Pancreas (tissue), 10 donors: ENCODE measurements at regions not wholly inside any gene's neighbourhood (a gene's known extent, or its start where the extent isn't known, plus 50 kb on each side); places are given as distances from the start of the nearest gene placed in this dataset.

Experiments
- ATAC-seq, 4 donors: fragments of 200-7000 bp; cut with Tn5 transposase; one replicate each; pipeline versions ENCODE4 v1.8.0 to v1.9.1; 2020; ENCODE audit warnings: mild to moderate bottlenecking in 4 of 4, moderate library complexity in 4 of 4
- DNase-seq, 6 donors: peaks; one replicate each; pipeline ENCODE4 v3.0.0-alpha.2; 2020
- FAIRE-seq: peaks from 2 replicates; lab custom pipeline; 2012; peaks lifted over from hg19 to GRCh38; lab: Jason Lieb, UNC
- H3K27ac ChIP-seq, 4 donors: fragments of 200-600 bp; sonication (generic); 1 replicate in 3 of 4; 2 replicates in 1 of 4; pipeline versions ENCODE4 v1.5.0 to v1.8.0; 2020
- H3K27me3 ChIP-seq, 4 donors: fragments of 200-600 bp; one replicate each; pipeline ENCODE4 v1.8.0; 2021
- H3K36me3 ChIP-seq, 3 donors: fragments of 200-600 bp; sonication (generic) in 1 of 3; one replicate each; pipeline versions ENCODE4 v1.5.0 to v1.8.0; 2020 to 2021
- H3K4me1 ChIP-seq, 3 donors: fragments of 200-600 bp; one replicate each; pipeline ENCODE4 v1.8.0; 2021
- H3K4me3 ChIP-seq, 4 donors: fragments of 200-600 bp; sonication (generic) in 2 of 4; one replicate each; pipeline versions ENCODE4 v1.5.0 to v1.8.0; 2020 to 2021
- H3K9me3 ChIP-seq, 4 donors: fragments of 200-600 bp; one replicate each; pipeline ENCODE4 v1.8.0; 2021
- WGBS, 2 donors: extraction: QIAGEN DNeasy Blood & Tissue Kit; methylation state at CpG; one replicate each; pipeline ENCODE4 v1.1.7; 2013; 5-methylcytosine and 5-hydroxymethylcytosine counted together
- intact Hi-C, 3 donors: fragments of 100-400 bp; cut with DNase I; formaldehyde crosslinking; loops; one replicate each; pipeline versions ENCODE4 v1.11.1 to v1.14.2; 2022
- TF ChIP-seq, protein P1 (sequence below), 4 donors: fragments of 200-600 bp; sonication (generic) in 3 of 4; IDR thresholded peaks; one replicate each; pipeline versions ENCODE4 v1.5.0 to v1.8.0; 2021; ENCODE audit warnings: antibody characterized with exemption in 4 of 4
- donor health status: healthy with polysubstance abuse.
- donor health status: DM: no; HTN: no; CAD: no; lungs with moderate emphysema.
- donor health status: DM: no; HTN: no; CAD: no.
- donor health status: control.
- donor health status: control.
- donor health status: Bipolar disorder and iron deficiency.
- donor health status: DM: yes; HTN: yes; CAD: no.
- donor health status: DM: no; HTN: no; CAD: no.
- donor health status: DM: no; HTN: no; CAD: no.
- donor health status: DM: yes; HTN: yes; CAD: no.

DNA sequence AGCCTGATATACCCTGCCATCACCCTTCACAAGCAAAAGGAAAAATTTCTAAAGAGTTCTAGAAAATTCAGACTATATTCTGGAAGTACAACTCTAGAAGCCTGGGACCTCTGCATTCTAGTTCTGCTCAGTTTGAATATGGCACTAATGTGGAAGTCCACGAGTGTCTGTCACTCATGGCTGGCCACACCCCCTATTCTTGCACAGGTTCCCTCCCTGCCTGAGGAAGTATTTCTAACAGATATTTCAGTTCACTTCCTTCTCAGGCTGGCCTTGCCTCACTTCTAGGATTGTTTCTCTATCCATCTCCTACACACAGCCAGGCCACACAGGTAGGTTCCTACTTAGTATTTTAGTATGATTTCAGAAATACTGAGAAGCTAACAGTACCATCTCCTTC is 67.4 kb downstream of the PHLDA1 start:
- FAIRE-seq (no peak), DNase-seq (peak in 1 of 6 donors; percentile 60), ATAC-seq (peak in 3 of 4 donors; percentile 38 to 67 (median 52))
- TF ChIP-seq, protein P1, sequence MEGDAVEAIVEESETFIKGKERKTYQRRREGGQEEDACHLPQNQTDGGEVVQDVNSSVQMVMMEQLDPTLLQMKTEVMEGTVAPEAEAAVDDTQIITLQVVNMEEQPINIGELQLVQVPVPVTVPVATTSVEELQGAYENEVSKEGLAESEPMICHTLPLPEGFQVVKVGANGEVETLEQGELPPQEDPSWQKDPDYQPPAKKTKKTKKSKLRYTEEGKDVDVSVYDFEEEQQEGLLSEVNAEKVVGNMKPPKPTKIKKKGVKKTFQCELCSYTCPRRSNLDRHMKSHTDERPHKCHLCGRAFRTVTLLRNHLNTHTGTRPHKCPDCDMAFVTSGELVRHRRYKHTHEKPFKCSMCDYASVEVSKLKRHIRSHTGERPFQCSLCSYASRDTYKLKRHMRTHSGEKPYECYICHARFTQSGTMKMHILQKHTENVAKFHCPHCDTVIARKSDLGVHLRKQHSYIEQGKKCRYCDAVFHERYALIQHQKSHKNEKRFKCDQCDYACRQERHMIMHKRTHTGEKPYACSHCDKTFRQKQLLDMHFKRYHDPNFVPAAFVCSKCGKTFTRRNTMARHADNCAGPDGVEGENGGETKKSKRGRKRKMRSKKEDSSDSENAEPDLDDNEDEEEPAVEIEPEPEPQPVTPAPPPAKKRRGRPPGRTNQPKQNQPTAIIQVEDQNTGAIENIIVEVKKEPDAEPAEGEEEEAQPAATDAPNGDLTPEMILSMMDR (IDR thresholded peaks at IDR 0.05) = no peak
- no peak overlapping the region for H3K27ac ChIP-seq
- H3K36me3 ChIP-seq = no peaks in the 10 kb centered on the region
- H3K4me1 ChIP-seq = peaks cover 13 to 21% (median 20%) of the 10 kb centered on the region in 3 donors
- no peak overlapping the region for H3K4me3 ChIP-seq
- no peaks in the 10 kb centered on the region for H3K27me3 ChIP-seq
- intact Hi-C loops = no loop called here
- WGBS, 2 donors = 14 to 23% methylated on average over 1 of the region's 1 CpG
- no peaks in the 10 kb centered on the region for H3K9me3 ChIP-seq

DNA sequence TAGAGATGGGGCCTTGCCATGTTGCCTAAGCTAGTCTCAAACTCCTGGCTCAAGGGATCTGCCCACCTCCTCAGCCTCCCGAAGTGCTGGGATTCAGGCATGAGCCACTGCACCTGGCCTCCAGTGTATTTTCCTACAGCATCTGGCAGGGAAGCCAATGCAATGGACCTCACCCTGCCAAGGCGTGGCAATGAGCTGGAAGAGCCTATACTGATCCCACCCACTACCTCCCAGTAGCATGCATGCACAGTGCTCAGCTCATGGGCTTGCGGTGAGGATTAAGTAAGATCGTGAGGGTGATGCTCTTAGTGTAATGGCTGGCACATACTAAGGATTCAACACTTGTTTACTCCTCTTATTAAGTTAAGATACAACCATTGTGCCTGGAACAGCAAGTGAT is 69.7 kb downstream of the PHLDA1 start:
- no peaks in the 10 kb centered on the region for H3K27me3 ChIP-seq
- H3K4me1 ChIP-seq = peaks cover 14 to 31% (median 29%) of the 10 kb centered on the region in 3 donors
- H3K4me3 ChIP-seq = no peak overlapping the region
- H3K36me3 ChIP-seq = no peaks in the 10 kb centered on the region
- WGBS, 2 donors = 92 to 93% methylated on average over 4 of the region's 4 CpGs
- TF ChIP-seq, protein P1 (IDR thresholded peaks at IDR 0.05) = no peak
- no peaks in the 10 kb centered on the region for H3K9me3 ChIP-seq
- no peak for FAIRE-seq
- ATAC-seq = no peak
- no peak for DNase-seq
- no peak overlapping the region for H3K27ac ChIP-seq
- intact Hi-C loops = no loop called here

DNA sequence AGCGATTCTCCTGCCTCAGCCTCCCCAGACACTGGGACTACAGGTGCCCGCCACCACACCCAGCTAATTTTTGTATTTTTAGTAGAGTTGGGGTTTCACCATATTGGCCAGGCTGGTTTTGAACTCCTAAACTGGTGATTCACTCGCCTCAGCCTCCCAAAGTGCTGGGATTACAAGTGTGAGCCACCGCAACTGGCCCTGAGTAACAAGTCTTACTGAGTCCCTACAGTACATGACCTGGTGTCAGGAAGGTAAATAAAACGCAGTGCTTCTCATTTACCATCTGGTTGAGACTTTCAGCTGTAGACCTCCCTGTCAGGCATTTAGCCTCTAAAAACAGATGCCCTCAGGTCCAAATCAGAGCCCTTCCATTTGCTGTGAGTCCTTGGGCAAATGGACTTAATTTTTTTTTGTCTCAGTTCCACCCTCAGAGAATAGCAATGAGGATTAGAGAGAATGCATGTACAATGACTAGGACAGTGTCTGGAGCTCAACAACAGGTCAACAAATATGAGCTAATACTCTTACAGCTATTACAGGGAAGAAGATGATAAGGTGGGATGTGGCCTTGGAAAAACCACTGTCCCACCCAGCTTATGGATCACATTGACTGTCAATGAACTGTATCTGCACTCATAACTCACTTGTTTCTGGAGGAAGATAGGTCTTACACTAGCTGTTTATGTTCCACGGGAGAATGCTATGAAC is 70.5 kb downstream of the PHLDA1 start:
- FAIRE-seq = no peak
- Histone ChIP-seq H3K27ac (peak overlapping the region in 2 of 4 donors; percentile 75 to 84), H3K36me3 (no peaks in the 10 kb centered on the region), H3K9me3 (no peaks in the 10 kb centered on the region), H3K4me1 (peaks cover 14 to 31% (median 29%) of the 10 kb centered on the region in 3 donors), H3K27me3 (no peaks in the 10 kb centered on the region), H3K4me3 (no peak overlapping the region)
- intact Hi-C loops = no loop called here
- DNase-seq = no peak
- TF ChIP-seq, protein P1 (IDR thresholded peaks at IDR 0.05) = no peak
- WGBS, 2 donors = 92 to 97% methylated on average over 6 of the region's 6 CpGs
- ATAC-seq = no peak

DNA sequence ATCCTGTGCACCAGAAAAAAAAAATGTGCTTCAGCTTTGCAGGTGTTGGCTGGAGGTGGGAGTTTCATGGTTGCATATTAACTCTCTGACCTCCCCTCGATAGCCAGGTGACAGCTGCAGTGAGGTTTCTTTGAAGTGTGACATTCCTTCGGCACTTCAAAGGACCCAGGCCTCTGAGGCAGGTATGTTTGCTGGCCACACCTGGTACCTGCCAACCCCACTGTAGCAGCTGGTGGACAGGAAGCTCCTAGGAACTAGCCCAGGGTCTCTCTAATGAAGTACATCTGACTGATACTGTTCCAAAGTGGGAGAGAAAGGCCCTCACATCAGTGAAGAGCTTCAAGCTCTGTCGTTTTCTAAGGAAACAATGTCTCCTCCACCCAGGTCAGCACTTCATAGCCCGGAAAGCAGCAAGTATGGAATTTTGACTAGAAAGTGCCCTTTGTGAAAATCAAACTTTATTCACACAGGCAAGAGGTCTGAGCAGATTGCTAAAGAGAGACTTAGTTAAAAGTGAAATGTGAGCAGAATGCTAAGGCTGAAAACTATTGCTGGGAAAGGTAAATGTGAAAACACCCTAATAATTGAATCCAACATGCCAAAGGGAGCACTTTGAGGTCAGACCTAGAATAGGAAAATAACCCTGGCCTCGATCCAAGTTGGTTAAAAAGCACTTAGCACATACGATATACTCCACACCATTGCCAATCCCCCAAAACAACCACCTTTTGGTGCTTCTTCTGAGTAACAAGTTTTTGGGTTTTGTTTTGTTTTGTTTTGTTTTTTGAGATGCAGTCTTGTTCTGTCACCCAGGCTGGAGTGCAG is 71.3 kb downstream of the PHLDA1 start:
- no peak overlapping the region for H3K4me3 ChIP-seq
- ATAC-seq (peak; percentile 93 to 99 (median 95)), FAIRE-seq (no peak), DNase-seq (peak in 5 of 6 donors; percentile 70 to 93 (median 80))
- no peaks in the 10 kb centered on the region for H3K9me3 ChIP-seq
- intact Hi-C loops = no loop called here
- H3K36me3 ChIP-seq = no peaks in the 10 kb centered on the region
- TF ChIP-seq, protein P1 (IDR thresholded peaks at IDR 0.05) = no peak
- H3K27me3 ChIP-seq = no peaks in the 10 kb centered on the region
- peaks cover 14 to 31% (median 29%) of the 10 kb centered on the region in 3 donors for H3K4me1 ChIP-seq
- WGBS, 2 donors = 13 to 20% methylated on average over 6 of the region's 6 CpGs
- peak overlapping the region in 3 of 4 donors; percentile 48 to 84 (median 75) for H3K27ac ChIP-seq
